Muscle layer of duodenum (tissue), 2 donors: ENCODE measurements at regions not wholly inside any gene's neighbourhood (a gene's known extent, or its start where the extent isn't known, plus 50 kb on each side); places are given as distances from the start of the nearest gene placed in this dataset.

ENCODE experiments used
- H3K27ac ChIP-seq: one replicate; pipeline ENCODE4 v1.7.0; 2013; ENCODE audit warnings: mild to moderate bottlenecking, low read length
- H3K27me3 ChIP-seq: one replicate; pipeline ENCODE4 v1.7.0; 2013; ENCODE audit warnings: low read depth, mild to moderate bottlenecking, control low read depth, low read length
- H3K36me3 ChIP-seq, 2 donors: one replicate each; pipeline ENCODE4 v1.7.0; 2013; ENCODE audit warnings: low read length in 2 of 2, control low read depth in 1 of 2, mild to moderate bottlenecking in 1 of 2; ENCODE audit not compliant: insufficient read depth in 2 of 2, control insufficient read depth in 1 of 2
- H3K4me1 ChIP-seq, 2 donors: one replicate each; pipeline ENCODE4 v1.7.0; 2013; ENCODE audit warnings: low read length in 2 of 2, mild to moderate bottlenecking in 2 of 2, control low read depth in 1 of 2, moderate library complexity in 1 of 2; ENCODE audit not compliant: insufficient read depth in 2 of 2, control insufficient read depth in 1 of 2
- H3K4me3 ChIP-seq, 2 donors: one replicate each; pipeline ENCODE4 v1.7.0; 2013; ENCODE audit warnings: low read length in 2 of 2, low read depth in 1 of 2, mild to moderate bottlenecking in 1 of 2
- H3K9me3 ChIP-seq, 2 donors: one replicate each; pipeline ENCODE4 v1.7.0; 2013; ENCODE audit warnings: low read length in 2 of 2, control low read depth in 1 of 2, mild to moderate bottlenecking in 1 of 2; ENCODE audit not compliant: control insufficient read depth in 1 of 2
- donor health status: healthy.

- H3K9me3 ChIP-seq: no peaks in the 10 kb centered on the region
- peaks cover 3 to 7% of the 10 kb centered on the region in 2 donors for H3K4me1 ChIP-seq
- no peaks in the 10 kb centered on the region for H3K27me3 ChIP-seq
- no peaks in the 10 kb centered on the region for H3K36me3 ChIP-seq
- peak overlapping the region; percentile 43 for H3K27ac ChIP-seq
- no peak overlapping the region for H3K4me3 ChIP-seq
Measured at GRCh38 chr9:113654605-113655428, 191.3 kb downstream of the RGS3 start.

GRCh38 chr9:113656771-113657670 is 193.5 kb downstream of the RGS3 start:
- Histone ChIP-seq H3K27me3 (no peaks in the 10 kb centered on the region), H3K4me1 (peaks cover 3 to 7% of the 10 kb centered on the region in 2 donors), H3K9me3 (no peaks in the 10 kb centered on the region), H3K4me3 (no peak overlapping the region), H3K36me3 (no peaks in the 10 kb centered on the region), H3K27ac (no peak overlapping the region)

GRCh38 chr9:113657765-113658544 is 194.4 kb downstream of the RGS3 start:
- H3K36me3 ChIP-seq: no peaks in the 10 kb centered on the region
- H3K27me3 ChIP-seq: no peaks in the 10 kb centered on the region
- H3K27ac ChIP-seq: no peak overlapping the region
- no peaks in the 10 kb centered on the region for H3K9me3 ChIP-seq
- H3K4me1 ChIP-seq: peaks cover 3 to 7% of the 10 kb centered on the region in 2 donors
- no peak overlapping the region for H3K4me3 ChIP-seq

GRCh38 chr9:113658545-113658895 is 195.0 kb downstream of the RGS3 start:
- H3K27me3 ChIP-seq: no peaks in the 10 kb centered on the region
- H3K9me3 ChIP-seq: no peaks in the 10 kb centered on the region
- H3K4me1 ChIP-seq: peaks cover 3 to 7% of the 10 kb centered on the region in 2 donors
- H3K36me3 ChIP-seq: no peaks in the 10 kb centered on the region
- H3K27ac ChIP-seq: no peak overlapping the region
- H3K4me3 ChIP-seq: no peak overlapping the region

GRCh38 chr9:113659039-113659438 is 195.5 kb downstream of the RGS3 start:
- H3K4me1 ChIP-seq: peaks cover 3 to 7% of the 10 kb centered on the region in 2 donors

GRCh38 chr9:113659740-113660139 is 196.2 kb downstream of the RGS3 start:
- no peak overlapping the region for H3K27ac ChIP-seq
- peaks cover 0 to 6% of the 10 kb centered on the region in 2 donors for H3K4me1 ChIP-seq
- H3K4me3 ChIP-seq: no peak overlapping the region
- no peaks in the 10 kb centered on the region for H3K9me3 ChIP-seq
- H3K36me3 ChIP-seq: no peaks in the 10 kb centered on the region
- no peaks in the 10 kb centered on the region for H3K27me3 ChIP-seq

More at GRCh38 chr9:113659039-113659438, 195.5 kb downstream of the RGS3 start:
- H3K9me3 ChIP-seq: no peaks in the 10 kb centered on the region
- H3K4me3 ChIP-seq: no peak overlapping the region
- no peaks in the 10 kb centered on the region for H3K36me3 ChIP-seq
- H3K27me3 ChIP-seq: no peaks in the 10 kb centered on the region
- H3K27ac ChIP-seq: no peak overlapping the region

GRCh38 chr9:113660196-113660595 is 196.7 kb downstream of the RGS3 start:
- Histone ChIP-seq H3K27me3 (no peaks in the 10 kb centered on the region), H3K27ac (no peak overlapping the region), H3K4me1 (peaks cover 0 to 1% of the 10 kb centered on the region in 2 donors), H3K9me3 (no peaks in the 10 kb centered on the region), H3K4me3 (no peak overlapping the region), H3K36me3 (no peaks in the 10 kb centered on the region)

GRCh38 chr9:113661074-113661473 is 197.5 kb downstream of the RGS3 start:
- Histone ChIP-seq H3K27me3 (no peaks in the 10 kb centered on the region), H3K4me3 (no peak overlapping the region), H3K36me3 (no peaks in the 10 kb centered on the region), H3K9me3 (no peaks in the 10 kb centered on the region), H3K27ac (no peak overlapping the region), H3K4me1 (no peaks in the 10 kb centered on the region)

- Histone ChIP-seq H3K36me3 (no peaks in the 10 kb centered on the region), H3K9me3 (no peaks in the 10 kb centered on the region), H3K4me1 (no peaks in the 10 kb centered on the region)
Measured at GRCh38 chr9:113664181-113664875, 200.8 kb downstream of the RGS3 start.

GRCh38 chr9:113665064-113665463 is 201.5 kb downstream of the RGS3 start:
- Histone ChIP-seq H3K27ac (no peak overlapping the region), H3K27me3 (no peaks in the 10 kb centered on the region), H3K4me1 (no peaks in the 10 kb centered on the region), H3K36me3 (no peaks in the 10 kb centered on the region), H3K9me3 (no peaks in the 10 kb centered on the region), H3K4me3 (no peak overlapping the region)

More at GRCh38 chr9:113664181-113664875, 200.8 kb downstream of the RGS3 start:
- no peaks in the 10 kb centered on the region for H3K27me3 ChIP-seq
- H3K27ac ChIP-seq: no peak overlapping the region
- H3K4me3 ChIP-seq: no peak overlapping the region
